OCI-LY1 (cell line): ENCODE measurements at regions not wholly inside any gene's neighbourhood (a gene's known extent, or its start where the extent isn't known, plus 50 kb on each side); places are given as distances from the start of the nearest gene placed in this dataset.

ENCODE experiments used
- H2AFZ ChIP-seq: fragments of 200-600 bp; sonication (generic), shearing (Covaris generic); 2 replicates; pipeline ENCODE4 v1.6.0; 2014; ENCODE audit warnings: antibody characterized with exemption, mild to moderate bottlenecking, low read length
- H3F3A ChIP-seq: fragments of 200-600 bp; sonication (generic), shearing (Covaris generic); 2 replicates; pipeline ENCODE4 v1.6.0; 2014; ENCODE audit warnings: mild to moderate bottlenecking, antibody characterized with exemption, low read length, moderate library complexity; ENCODE audit not compliant: insufficient read depth
- H3K27ac ChIP-seq: fragments of 200-600 bp; sonication (generic); 2 replicates; pipeline ENCODE4 v1.5.1; 2014; ENCODE audit warnings: low read length, mixed run types, mild to moderate bottlenecking, low read depth; ENCODE audit not compliant: poor library complexity, severe bottlenecking
- H3K27me3 ChIP-seq: fragments of 200-600 bp; sonication (generic); 2 replicates; pipeline ENCODE4 v1.6.0; 2014; ENCODE audit warnings: antibody characterized with exemption, mild to moderate bottlenecking, low read length, moderate library complexity; ENCODE audit not compliant: insufficient read depth
- H3K36me3 ChIP-seq: fragments of 200-600 bp; sonication (generic); 2 replicates; pipeline ENCODE4 v1.6.1; 2014; ENCODE audit warnings: mild to moderate bottlenecking, antibody characterized with exemption, low read length, moderate library complexity, mixed read lengths; ENCODE audit not compliant: insufficient read depth
- H3K4me1 ChIP-seq: fragments of 200-600 bp; sonication (generic); 2 replicates; pipeline ENCODE4 v1.5.1; 2014; ENCODE audit warnings: mild to moderate bottlenecking, low read length, moderate library complexity; ENCODE audit not compliant: insufficient read depth, severe bottlenecking
- H3K4me2 ChIP-seq: fragments of 200-600 bp; sonication (generic), shearing (Covaris generic); 2 replicates; pipeline ENCODE4 v1.6.1; 2014; ENCODE audit warnings: low read length
- H3K4me3 ChIP-seq: fragments of 200-600 bp; sonication (generic); 2 replicates; pipeline ENCODE4 v1.5.1; 2014; ENCODE audit warnings: low read length, low read depth, mild to moderate bottlenecking, mixed read lengths; ENCODE audit not compliant: poor library complexity, severe bottlenecking
- H3K79me2 ChIP-seq: fragments of 200-600 bp; shearing (Covaris generic); 2 replicates; pipeline ENCODE4 v1.6.1; 2016; ENCODE audit warnings: mixed run types, low read length, mixed read lengths; ENCODE audit not compliant: insufficient read depth
- H3K9ac ChIP-seq: fragments of 200-600 bp; sonication (generic), shearing (Covaris generic); 2 replicates; pipeline ENCODE4 v1.6.1; 2014; ENCODE audit warnings: mild to moderate bottlenecking, low read length, mixed read lengths
- H3K9me2 ChIP-seq: fragments of 200-600 bp; sonication (generic), shearing (Covaris generic); 2 replicates; pipeline ENCODE4 v1.6.1; 2014; ENCODE audit warnings: low read depth, mild to moderate bottlenecking, low read length, mixed read lengths
- H3K9me3 ChIP-seq: fragments of 200-600 bp; shearing (Covaris generic); 2 replicates; pipeline ENCODE4 v1.6.1; 2014; ENCODE audit warnings: low read length, mixed read lengths
- H4K20me1 ChIP-seq: fragments of 200-600 bp; sonication (generic), shearing (Covaris generic); 2 replicates; pipeline ENCODE4 v1.6.0; 2016; ENCODE audit warnings: mild to moderate bottlenecking, low read length; ENCODE audit not compliant: insufficient read depth
- CTCF ChIP-seq: fragments of 200-600 bp; sonication (generic), shearing (Covaris generic); IDR thresholded peaks from 2 replicates; pipeline ENCODE4 v1.5.1; 2017; ENCODE audit warnings: mild to moderate bottlenecking, antibody characterized with exemption, low read length, moderate library complexity, mixed read lengths
- EZH2 ChIP-seq: fragments of 200-600 bp; sonication (generic), shearing (Covaris generic); IDR thresholded peaks from 2 replicates; pipeline ENCODE4 v1.8.0; 2017; ENCODE audit warnings: borderline replicate concordance, mixed run types, mild to moderate bottlenecking, antibody characterized with exemption, low read length, moderate library complexity, mixed read lengths

DNA sequence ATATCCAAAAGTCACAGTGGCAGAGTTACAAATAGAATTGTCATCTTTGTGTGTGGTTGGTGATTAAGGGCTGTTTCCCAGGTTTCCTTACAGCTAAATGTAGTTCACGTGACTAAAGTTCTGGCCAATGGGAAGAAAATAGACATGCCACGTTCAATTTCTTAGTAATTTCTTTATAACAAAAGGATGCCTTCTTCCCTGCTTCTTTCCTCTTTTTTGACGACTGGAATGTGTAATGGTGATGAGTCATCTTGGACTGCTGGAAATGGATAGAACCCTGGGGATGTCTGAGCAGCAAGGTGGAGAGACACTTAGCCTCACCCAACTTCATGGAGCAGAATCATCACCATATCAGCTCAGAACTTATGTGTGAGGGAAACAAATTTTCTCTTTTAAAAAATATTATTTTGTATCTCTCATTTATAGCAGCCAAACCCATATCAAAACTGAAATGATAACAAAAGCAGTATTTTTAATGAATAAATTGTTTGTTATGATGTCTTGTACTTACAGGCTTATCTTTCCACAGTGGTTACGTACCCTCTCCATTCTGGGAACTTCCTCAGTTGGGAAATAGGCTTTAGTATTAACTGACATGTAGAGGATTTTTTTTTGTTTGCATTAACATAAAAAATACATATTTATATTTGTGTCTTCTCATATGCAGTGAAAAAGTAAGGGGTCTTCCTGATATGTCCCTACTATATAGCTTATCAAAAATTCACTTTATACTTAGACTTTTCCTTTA is 91.1 kb upstream of the CDH2 start:
- Histone ChIP-seq H3K9me3 (no peaks in the 10 kb centered on the region), H4K20me1 (no peaks in the 10 kb centered on the region), H3K4me1 (no peaks in the 10 kb centered on the region), H3K36me3 (no peaks in the 10 kb centered on the region), H3K4me2 (no peak overlapping the region), H3K9me2 (no peaks in the 10 kb centered on the region), H3K27me3 (no peaks in the 10 kb centered on the region), H3K4me3 (no peak overlapping the region), H3K9ac (no peak overlapping the region), H3K79me2 (no peaks in the 10 kb centered on the region), H3F3A (no peaks in the 10 kb centered on the region), H3K27ac (no peak overlapping the region), H2AFZ (no peak overlapping the region)
- TF ChIP-seq CTCF: no peak
- TF ChIP-seq EZH2: no peak

DNA sequence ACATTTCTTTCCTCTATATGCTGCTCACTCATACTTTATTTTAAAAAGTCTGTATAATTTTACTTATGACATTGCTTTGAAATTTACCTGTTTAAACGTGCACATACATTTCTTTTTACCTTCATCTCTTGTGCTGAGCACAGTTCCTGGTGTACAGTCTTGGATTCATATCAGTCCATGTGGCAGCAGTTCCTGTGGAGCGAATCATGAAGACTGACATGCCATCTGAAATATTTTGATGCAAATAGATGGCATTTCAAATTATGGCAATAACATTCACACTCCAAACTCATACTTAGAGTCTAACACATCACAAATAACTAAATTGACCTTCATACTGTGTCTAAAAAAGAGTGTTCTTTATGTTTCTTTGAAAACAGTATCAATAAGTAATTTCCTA is 90.3 kb upstream of the CDH2 start:
- Histone ChIP-seq H3F3A (no peaks in the 10 kb centered on the region), H3K9ac (no peak overlapping the region), H3K4me2 (no peak overlapping the region), H3K4me1 (no peaks in the 10 kb centered on the region), H3K36me3 (no peaks in the 10 kb centered on the region), H3K9me3 (no peaks in the 10 kb centered on the region), H3K27me3 (no peaks in the 10 kb centered on the region), H3K27ac (no peak overlapping the region), H3K79me2 (no peaks in the 10 kb centered on the region), H3K4me3 (no peak overlapping the region), H3K9me2 (no peaks in the 10 kb centered on the region), H4K20me1 (no peaks in the 10 kb centered on the region), H2AFZ (no peak overlapping the region)
- no peak for TF ChIP-seq CTCF
- TF ChIP-seq EZH2: no peak

DNA sequence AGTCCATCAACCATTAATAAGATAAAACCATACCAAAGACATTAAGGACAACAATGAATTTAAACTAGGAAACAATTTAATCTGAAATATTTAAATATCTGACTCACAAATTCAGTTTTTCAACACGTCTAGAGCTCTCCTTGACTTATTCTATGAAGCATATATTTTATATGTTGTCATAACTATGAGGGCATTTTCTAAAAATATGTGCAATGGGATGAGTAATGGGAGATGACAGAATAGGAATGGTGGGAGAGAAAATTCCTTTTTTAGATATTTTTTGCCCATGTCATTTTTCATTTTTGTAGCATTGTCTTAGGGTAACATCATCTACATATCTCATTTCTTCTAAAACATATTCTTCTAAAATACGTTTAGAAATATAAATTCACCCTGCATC is 79.2 kb upstream of the CDH2 start:
- Histone ChIP-seq H3K4me1 (no peaks in the 10 kb centered on the region), H2AFZ (no peak overlapping the region), H3F3A (no peaks in the 10 kb centered on the region), H3K4me3 (no peak overlapping the region), H3K27me3 (no peaks in the 10 kb centered on the region), H3K4me2 (no peak overlapping the region), H4K20me1 (no peaks in the 10 kb centered on the region), H3K79me2 (no peaks in the 10 kb centered on the region), H3K9ac (no peak overlapping the region), H3K36me3 (no peaks in the 10 kb centered on the region), H3K9me2 (no peaks in the 10 kb centered on the region), H3K9me3 (no peaks in the 10 kb centered on the region), H3K27ac (no peak overlapping the region)
- TF ChIP-seq EZH2 (no peak), CTCF (no peak)
